Osteoblast (primary cell): ENCODE measurements at regions not wholly inside any gene's neighbourhood (a gene's known extent, or its start where the extent isn't known, plus 50 kb on each side); places are given as distances from the start of the nearest gene placed in this dataset.

Source experiments
- DNase-seq: peaks from one replicate; pipeline ENCODE4 v3.0.0; 2011; ENCODE audit warnings: low spot score, mixed read lengths; ENCODE audit not compliant: insufficient read length; ENCODE audit errors: missing footprints
- H2AFZ ChIP-seq: 2 replicates; pipeline ENCODE4 v1.6.0; 2011; ENCODE audit warnings: mild to moderate bottlenecking, low read length
- H3K27ac ChIP-seq: 2 replicates; pipeline ENCODE4 v1.5.1; 2011; ENCODE audit warnings: mild to moderate bottlenecking, low read depth, low read length, moderate library complexity
- H3K27me3 ChIP-seq: 2 replicates; pipeline ENCODE4 v1.6.0; 2012; ENCODE audit warnings: mild to moderate bottlenecking, control low read depth, inconsistent platforms, low read length, moderate library complexity; ENCODE audit not compliant: insufficient read depth
- H3K36me3 ChIP-seq: 2 replicates; pipeline ENCODE4 v1.5.1; 2011; ENCODE audit warnings: mild to moderate bottlenecking, low read length, control low read depth, moderate library complexity; ENCODE audit not compliant: insufficient read depth
- H3K4me1 ChIP-seq: 2 replicates; pipeline ENCODE4 v1.5.1; 2011; ENCODE audit warnings: mild to moderate bottlenecking, low read length, control low read depth, moderate library complexity; ENCODE audit not compliant: insufficient read depth
- H3K4me2 ChIP-seq: 2 replicates; pipeline ENCODE4 v1.6.0; 2011; ENCODE audit warnings: mild to moderate bottlenecking, low read length; ENCODE audit not compliant: insufficient read depth
- H3K4me3 ChIP-seq: fragments of 200-600 bp; sonication (generic); 3 replicates; pipeline ENCODE4 v1.5.1; 2012; ENCODE audit warnings: mild to moderate bottlenecking, low read length, inconsistent platforms; ENCODE audit not compliant: insufficient read depth
- H3K79me2 ChIP-seq: 2 replicates; pipeline ENCODE4 v1.6.0; 2012; ENCODE audit warnings: mild to moderate bottlenecking, low read length, control low read depth, inconsistent platforms; ENCODE audit not compliant: insufficient read depth
- H3K9me3 ChIP-seq: 2 replicates; pipeline ENCODE4 v1.5.1; 2011; ENCODE audit warnings: low read depth, low read length, control low read depth
- H4K20me1 ChIP-seq: 2 replicates; pipeline ENCODE4 v1.6.0; 2012; ENCODE audit warnings: mild to moderate bottlenecking, low read length, control low read depth; ENCODE audit not compliant: insufficient read depth
- CTCF ChIP-seq: IDR thresholded peaks from 2 replicates; pipeline ENCODE4 v1.5.1; 2011; ENCODE audit warnings: mild to moderate bottlenecking, low read depth, low read length, moderate library complexity; ENCODE audit errors: extremely low read depth

- Histone ChIP-seq H3K4me2 (no peak overlapping the region), H3K79me2 (no peaks in the 10 kb centered on the region), H3K4me1 (no peaks in the 10 kb centered on the region), H2AFZ (no peak overlapping the region), H3K36me3 (no peaks in the 10 kb centered on the region), H3K27me3 (peaks cover 3% of the 10 kb centered on the region), H3K4me3 (no peak overlapping the region), H3K9me3 (no peaks in the 10 kb centered on the region), H4K20me1 (no peaks in the 10 kb centered on the region), H3K27ac (no peak overlapping the region)
- no peak for TF ChIP-seq CTCF
- DNase-seq: no peak
Observed at GRCh38 chr3:117844676-117845075, 1135.1 kb downstream of the TUSC7 start.

GRCh38 chr3:117846238-117846637, 1136.7 kb downstream of the TUSC7 start:
- Histone ChIP-seq H4K20me1 (no peaks in the 10 kb centered on the region), H3K27ac (no peak overlapping the region), H3K79me2 (no peaks in the 10 kb centered on the region), H3K4me3 (peak overlapping the region; percentile 28), H3K27me3 (no peaks in the 10 kb centered on the region), H3K4me1 (no peaks in the 10 kb centered on the region), H3K9me3 (no peaks in the 10 kb centered on the region), H3K4me2 (peak overlapping the region; percentile 1), H2AFZ (no peak overlapping the region), H3K36me3 (no peaks in the 10 kb centered on the region)
- DNase-seq: no peak
- TF ChIP-seq CTCF: no peak

- Histone ChIP-seq H3K4me1 (no peaks in the 10 kb centered on the region), H3K36me3 (no peaks in the 10 kb centered on the region), H3K79me2 (no peaks in the 10 kb centered on the region), H2AFZ (no peak overlapping the region), H3K27me3 (no peaks in the 10 kb centered on the region), H3K27ac (no peak overlapping the region), H4K20me1 (no peaks in the 10 kb centered on the region), H3K4me2 (no peak overlapping the region), H3K9me3 (no peaks in the 10 kb centered on the region), H3K4me3 (no peak overlapping the region)
- no peak for TF ChIP-seq CTCF
- no peak for DNase-seq
Observed at GRCh38 chr3:117848606-117849005, 1139.0 kb downstream of the TUSC7 start.

- no peaks in the 10 kb centered on the region for H3K36me3 ChIP-seq
- no peaks in the 10 kb centered on the region for H3K4me1 ChIP-seq
- no peak overlapping the region for H3K4me3 ChIP-seq
- H4K20me1 ChIP-seq: no peaks in the 10 kb centered on the region
- no peak overlapping the region for H3K4me2 ChIP-seq
- no peak overlapping the region for H2AFZ ChIP-seq
- TF ChIP-seq CTCF: no peak
- no peaks in the 10 kb centered on the region for H3K27me3 ChIP-seq
- no peaks in the 10 kb centered on the region for H3K79me2 ChIP-seq
- no peaks in the 10 kb centered on the region for H3K9me3 ChIP-seq
- H3K27ac ChIP-seq: no peak overlapping the region
- peak; percentile 71 for DNase-seq
Observed at GRCh38 chr3:117853923-117854668, 1144.5 kb downstream of the TUSC7 start.
